ENCODE measurements at regions not wholly inside any gene's neighbourhood (a gene's known extent, or its start where the extent isn't known, plus 50 kb on each side); places are given as distances from the start of the nearest gene placed in this dataset.

DNA sequence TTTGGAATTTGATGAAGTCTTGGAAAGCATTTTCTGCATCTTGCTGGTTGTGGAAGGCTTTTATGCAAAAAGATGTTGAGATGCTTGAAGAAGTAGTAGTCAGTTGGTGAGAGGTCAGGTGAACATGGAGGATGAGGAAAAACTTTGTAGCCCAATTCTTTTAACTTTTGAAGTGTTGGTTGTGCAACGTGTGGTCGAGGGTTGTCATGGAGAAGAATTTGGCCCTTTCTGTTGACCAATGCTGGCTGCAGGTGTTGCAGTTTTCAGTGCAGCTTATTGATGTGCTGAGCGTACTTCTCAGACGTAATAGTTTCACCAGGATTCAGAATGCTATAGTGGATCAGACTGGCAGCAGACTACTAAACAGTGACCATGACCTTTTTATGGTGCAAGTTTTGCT is 508.4 kb upstream of the MAP2 start:
- TF ChIP-seq POLR2A (IDR thresholded peaks at IDR 0.05) = no peak
- TF ChIP-seq, protein P1, sequence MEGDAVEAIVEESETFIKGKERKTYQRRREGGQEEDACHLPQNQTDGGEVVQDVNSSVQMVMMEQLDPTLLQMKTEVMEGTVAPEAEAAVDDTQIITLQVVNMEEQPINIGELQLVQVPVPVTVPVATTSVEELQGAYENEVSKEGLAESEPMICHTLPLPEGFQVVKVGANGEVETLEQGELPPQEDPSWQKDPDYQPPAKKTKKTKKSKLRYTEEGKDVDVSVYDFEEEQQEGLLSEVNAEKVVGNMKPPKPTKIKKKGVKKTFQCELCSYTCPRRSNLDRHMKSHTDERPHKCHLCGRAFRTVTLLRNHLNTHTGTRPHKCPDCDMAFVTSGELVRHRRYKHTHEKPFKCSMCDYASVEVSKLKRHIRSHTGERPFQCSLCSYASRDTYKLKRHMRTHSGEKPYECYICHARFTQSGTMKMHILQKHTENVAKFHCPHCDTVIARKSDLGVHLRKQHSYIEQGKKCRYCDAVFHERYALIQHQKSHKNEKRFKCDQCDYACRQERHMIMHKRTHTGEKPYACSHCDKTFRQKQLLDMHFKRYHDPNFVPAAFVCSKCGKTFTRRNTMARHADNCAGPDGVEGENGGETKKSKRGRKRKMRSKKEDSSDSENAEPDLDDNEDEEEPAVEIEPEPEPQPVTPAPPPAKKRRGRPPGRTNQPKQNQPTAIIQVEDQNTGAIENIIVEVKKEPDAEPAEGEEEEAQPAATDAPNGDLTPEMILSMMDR (IDR thresholded peaks at IDR 0.05) = no peak

All from Peyer's patch (tissue), 4 donors.